Fibroblast of skin of scalp (primary cell): ENCODE measurements at regions not wholly inside any gene's neighbourhood (a gene's known extent, or its start where the extent isn't known, plus 50 kb on each side); places are given as distances from the start of the nearest gene placed in this dataset.
"Not testable (repeated sequence)": the region's sequence is repeated elsewhere in the genome, so short reads cannot be mapped to it uniquely, and the experiment has no call there.

Source experiments
- DNase-seq: peaks from one replicate; pipeline ENCODE4 v3.0.0-alpha.2; 2013

DNA sequence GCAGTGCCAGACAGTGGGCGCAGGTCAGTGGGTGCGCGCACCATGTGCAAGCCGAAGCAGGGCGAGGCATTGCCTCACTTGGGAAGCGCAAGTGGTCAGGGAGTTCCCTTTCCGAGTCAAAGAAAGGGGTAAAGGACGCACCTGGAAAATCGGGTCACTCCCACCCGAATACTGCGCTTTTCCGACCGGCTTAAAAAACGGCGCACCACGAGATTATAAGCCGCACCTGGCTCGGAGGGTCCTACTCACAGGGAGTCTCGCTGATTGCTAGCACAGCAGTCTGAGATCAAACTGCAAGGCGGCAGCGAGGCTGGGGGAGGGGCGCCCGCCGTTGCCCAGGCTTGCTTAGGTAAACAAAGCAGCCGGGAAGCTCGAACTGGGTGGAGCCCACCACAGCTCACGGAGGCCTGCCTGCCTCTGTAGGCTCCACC lies 77.9 kb downstream of the NR4A2 start:
- DNase-seq = not testable (repeated sequence)

DNA sequence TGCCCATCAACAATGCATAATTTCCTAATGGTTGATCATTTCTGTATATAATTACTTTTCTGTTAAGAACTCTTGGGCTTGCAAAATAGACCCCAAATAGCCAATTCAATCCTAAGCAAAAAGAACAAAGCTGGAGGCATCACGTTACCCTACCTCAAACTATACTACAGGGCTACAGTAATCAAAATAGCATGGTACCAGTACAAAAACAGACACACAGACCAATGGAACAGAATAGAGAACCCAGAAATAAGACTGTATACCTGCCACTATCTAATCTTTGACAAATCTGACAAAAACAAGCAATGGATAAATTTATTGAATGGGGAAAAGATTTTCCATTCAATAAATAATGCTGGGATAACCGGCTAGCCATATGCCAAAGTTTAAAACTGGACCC lies 78.8 kb downstream of the NR4A2 start:
- DNase-seq = no peak

DNA sequence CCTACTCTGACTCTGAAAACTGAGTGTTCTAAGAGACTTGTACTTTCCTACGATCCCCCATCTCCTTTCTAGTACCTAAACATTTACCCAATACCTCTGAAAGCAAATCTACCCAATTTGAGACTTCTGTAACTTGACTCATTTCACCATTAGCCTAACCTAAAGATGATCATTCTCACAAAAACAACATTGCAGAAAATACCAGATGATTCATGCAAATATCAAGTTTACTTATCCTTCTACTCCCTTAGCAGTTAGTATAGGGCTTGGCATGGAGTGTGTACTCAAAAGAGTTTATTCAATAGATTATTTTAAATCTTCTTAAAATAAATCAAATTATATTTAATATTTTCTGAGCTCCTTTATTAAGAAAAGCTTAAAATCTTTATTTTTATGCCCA lies 89.6 kb downstream of the NR4A2 start:
- no peak for DNase-seq

- DNase-seq = no peak
Measured at GRCh38 chr2:156237558-156237957, 95.0 kb downstream of the NR4A2 start.

DNA sequence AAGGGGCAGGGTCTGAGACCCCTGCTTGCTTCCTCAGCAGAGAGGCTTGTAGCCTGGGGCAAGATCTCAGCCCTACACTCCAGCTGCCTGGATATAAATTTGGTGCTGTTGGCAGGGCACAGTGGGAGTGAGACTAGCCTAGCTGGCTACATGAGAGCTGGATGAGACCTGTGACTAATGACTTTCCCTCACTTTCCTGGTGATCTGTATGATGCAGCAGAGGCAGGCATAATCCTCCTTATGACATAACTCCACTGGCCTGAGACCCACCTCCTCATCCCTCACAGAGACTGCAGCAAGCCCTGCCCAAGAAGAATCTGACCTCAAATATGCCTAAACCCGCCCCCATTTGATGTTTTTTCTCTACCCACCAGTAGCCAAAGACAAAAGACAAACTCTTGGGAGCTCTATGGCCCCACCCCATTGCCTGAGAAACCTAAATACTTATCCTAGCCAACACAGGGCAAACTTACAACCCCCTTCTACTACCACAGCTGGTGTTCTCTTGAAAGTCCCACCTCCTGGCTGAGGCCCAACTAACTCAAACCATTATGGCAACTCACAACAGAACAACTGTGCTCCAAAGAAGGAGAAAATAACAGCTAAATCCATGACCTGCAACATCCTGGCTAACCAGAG lies 102.7 kb downstream of the NR4A2 start:
- no peak for DNase-seq

DNA sequence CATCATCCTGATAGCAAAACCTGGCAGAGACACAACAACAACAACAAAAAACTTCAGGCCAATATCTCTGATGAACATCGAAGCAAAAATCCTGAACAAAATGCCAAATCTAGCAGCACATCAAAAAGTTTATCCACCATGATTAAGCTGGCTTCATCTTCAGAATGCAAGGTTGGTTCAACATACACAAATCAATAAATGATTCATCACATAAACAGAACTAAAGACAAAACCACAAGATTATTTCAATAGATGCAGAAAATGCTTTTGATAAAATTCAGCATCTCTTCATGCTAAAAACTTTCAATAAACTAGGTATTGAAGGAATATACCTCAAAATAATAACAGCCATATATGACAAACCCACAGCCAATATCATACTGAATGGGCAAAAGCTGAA lies 109.2 kb downstream of the NR4A2 start:
- not testable (repeated sequence) for DNase-seq

- DNase-seq = no peak
Measured at GRCh38 chr2:156221703-156222102, 110.8 kb downstream of the NR4A2 start.

DNA sequence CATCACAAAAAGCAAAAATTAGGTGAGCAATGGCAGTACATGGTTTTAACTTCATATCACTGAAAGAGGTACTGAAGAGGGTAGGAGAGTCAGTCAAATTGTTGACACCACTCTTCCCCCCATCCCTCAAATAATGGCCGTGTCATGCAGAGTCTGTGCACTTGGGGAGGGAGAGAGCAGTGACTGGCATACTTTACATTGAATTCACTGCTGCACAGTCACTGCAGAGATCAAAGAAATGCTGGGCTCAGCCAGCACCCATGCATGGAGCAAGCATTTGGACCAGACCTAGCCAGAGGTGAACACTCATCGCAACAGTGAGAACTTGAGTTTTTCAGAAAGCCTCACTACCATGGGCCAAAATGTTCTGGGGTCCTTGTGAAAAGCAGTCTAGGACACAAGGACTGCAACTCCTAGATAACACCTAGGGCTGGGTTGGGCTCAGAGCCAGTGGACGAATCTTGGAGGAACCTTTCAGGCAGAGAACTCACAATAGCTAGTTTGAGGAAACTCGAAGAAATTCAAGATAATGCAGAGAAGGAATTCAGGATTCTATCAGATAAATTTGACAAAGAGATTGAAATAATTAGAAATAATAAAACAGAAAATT lies 112.9 kb downstream of the NR4A2 start:
- no peak for DNase-seq

DNA sequence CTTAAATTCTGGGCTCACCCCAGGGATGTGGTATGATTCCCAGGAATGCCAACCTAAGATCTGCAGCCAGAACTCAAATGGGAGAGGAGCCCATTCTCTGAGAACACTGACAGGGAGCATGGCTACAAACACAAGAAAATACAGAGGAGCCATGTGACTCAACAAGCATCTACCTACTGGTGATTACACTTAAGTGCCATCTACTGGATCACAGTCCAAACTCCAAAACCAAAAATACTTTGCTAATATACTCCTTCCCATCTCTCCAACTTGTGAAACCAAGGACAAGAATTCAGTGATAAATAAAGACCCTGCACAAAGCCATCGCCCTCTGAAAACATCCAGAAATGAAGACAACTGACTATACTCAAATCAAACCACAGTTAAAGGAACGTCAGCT lies 116.9 kb downstream of the NR4A2 start:
- no peak for DNase-seq

GRCh38 chr2:156211318-156211717 lies 121.2 kb downstream of the NR4A2 start:
- DNase-seq = no peak

- no peak for DNase-seq
Measured at GRCh38 chr2:156206355-156206754, 126.2 kb downstream of the NR4A2 start.

DNA sequence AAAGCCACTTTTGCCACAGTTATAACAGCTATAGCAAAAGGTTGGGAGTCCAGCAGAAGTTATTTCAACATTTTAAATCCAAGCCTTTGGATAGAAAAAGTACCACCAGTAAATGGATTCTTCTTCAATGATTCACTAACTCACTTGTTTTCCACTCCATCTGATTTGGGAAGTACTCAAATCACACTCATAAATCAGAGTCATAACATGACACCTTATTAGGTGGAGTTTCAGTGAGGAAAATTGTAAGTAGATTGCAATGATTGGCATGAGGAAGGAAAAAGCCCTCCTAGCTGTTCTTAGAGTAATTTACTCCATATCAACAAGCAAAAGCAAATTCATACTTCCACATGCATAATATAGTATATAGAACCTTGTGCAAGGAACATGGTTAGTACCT lies 132.9 kb downstream of the NR4A2 start:
- DNase-seq = no peak

DNA sequence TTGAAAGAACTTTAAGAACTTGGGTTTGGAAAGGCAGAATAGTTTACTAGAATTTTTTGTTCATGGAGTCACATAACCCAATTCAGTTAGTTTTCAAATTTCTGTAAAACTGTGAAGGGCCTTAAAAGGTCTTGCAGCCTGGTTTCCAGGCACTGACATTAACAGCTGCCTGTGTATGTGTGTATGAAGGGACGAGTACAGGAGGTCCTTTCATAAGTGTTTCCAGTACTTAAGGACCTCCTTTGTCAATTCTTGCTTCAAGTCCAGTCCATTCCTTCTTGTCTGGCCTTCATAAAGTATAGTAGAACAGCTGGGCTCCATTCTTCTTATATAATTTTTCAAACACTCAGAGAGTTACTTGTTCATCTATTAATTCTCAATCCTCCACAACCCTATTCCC lies 136.5 kb downstream of the NR4A2 start:
- DNase-seq = no peak

DNA sequence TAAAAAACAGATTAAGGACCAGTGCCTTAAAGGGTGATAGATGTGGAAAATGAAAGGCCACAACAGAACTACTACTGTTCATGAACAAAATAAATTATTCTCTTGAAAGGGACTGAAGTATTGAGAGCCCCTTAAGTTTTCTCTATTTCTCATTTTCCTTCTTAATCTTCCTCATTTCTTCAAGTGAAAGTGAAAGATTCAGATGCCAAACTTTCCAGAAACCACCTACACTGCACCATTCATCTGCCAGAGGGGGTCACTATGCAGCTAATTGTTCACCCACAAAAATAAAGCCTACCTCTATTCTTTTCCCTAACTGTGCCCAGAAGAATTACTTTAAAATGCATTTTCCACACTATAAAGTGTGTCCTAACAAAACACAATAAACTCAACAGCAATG lies 140.1 kb downstream of the NR4A2 start:
- DNase-seq = no peak

DNA sequence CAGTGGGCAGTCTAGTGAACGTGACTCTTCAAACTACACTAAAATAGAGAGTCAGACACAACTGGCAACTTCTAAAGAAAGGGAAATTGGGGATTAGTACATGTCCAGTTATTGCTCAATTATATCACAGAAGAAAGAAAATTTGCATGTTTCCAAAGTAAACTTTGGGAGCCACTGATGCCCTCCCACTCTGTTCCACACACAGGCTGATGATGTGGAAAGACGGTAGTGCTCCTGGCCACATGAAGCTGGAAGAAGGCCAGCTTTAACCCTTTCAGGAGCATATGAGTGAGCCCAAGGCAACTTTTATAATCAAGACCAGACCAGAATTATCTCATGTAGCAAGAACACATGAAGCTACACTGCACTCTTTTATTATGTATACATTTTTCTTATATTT lies 141.0 kb downstream of the NR4A2 start:
- no peak for DNase-seq

GRCh38 chr2:156190517-156190916 lies 142.0 kb downstream of the NR4A2 start:
- no peak for DNase-seq

- DNase-seq = no peak
Measured at GRCh38 chr2:156189584-156189983, 142.9 kb downstream of the NR4A2 start.

GRCh38 chr2:156189143-156189542 lies 143.4 kb downstream of the NR4A2 start:
- DNase-seq = no peak

- DNase-seq = no peak
Measured at GRCh38 chr2:156182132-156182531, 150.4 kb downstream of the NR4A2 start.

DNA sequence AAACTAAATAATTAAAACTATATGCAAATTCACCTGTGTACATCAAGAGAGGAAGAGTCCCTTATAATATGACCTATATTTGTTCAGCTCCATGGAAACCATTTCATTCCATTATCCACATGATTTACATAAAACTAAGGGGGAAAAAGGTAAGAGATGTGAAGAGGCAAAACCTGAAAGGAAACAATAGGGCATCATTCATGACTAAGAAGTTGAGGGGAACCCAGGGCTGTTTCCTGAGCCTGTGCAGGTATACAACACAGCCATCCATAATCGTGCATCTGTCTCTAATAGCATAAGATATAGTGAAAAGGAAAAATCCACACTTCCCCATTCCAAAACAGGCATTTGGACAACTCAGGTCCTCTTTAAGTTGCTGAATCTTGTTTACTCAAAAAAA lies 151.3 kb downstream of the NR4A2 start:
- no peak for DNase-seq

- no peak for DNase-seq
Measured at GRCh38 chr2:156177654-156178053, 154.9 kb downstream of the NR4A2 start.

- DNase-seq = no peak
Measured at GRCh38 chr2:156175946-156176345, 156.6 kb downstream of the NR4A2 start.

- no peak for DNase-seq
Measured at GRCh38 chr2:156170929-156171328, 161.6 kb downstream of the NR4A2 start.

DNA sequence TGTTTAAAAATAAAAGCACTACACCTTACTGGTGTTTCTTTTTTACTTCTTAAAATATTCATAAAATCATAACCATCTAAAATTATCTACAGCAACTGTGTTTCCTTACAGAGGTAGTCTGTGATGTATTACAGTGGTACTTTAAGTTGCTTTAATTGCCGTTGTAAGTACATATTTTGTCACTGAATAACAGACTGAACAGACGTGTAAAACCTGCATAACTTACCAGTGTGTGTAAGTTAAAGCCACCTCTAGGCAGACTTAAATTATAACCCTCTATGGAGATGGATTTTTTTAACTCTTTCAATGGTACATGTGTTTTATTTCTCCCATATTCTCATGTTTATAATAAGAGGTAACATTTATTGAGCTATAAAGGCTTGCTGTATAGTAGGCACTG lies 166.8 kb downstream of the NR4A2 start:
- DNase-seq = no peak
